A549 (cell line): ENCODE measurements at regions not wholly inside any gene's neighbourhood (a gene's known extent, or its start where the extent isn't known, plus 50 kb on each side); places are given as distances from the start of the nearest gene placed in this dataset.

ENCODE experiments used
- ATAC-seq, 2 experiments: fragments of 200-7000 bp in 1 of 2; fragments of >200 bp in 1 of 2; cut with Nextera tagmentation in 1 of 2; cut with Tn5 transposase in 1 of 2; 3 replicates each; pipeline versions ENCODE4 v1.8.0 to v1.9.1; 2018 to 2020; ENCODE audit warnings: mild to moderate bottlenecking in 1 of 2, moderate library complexity in 1 of 2
- CTCF ChIA-PET: fragments of 300-600 bp; sonication (Branson Sonifier 250); formaldehyde crosslinking; extraction: SDS; loops from one replicate; lab custom pipeline; 2021; ENCODE audit warnings: antibody characterized with exemption, inconsistent platforms; lab: Yijun Ruan, JAX
- POLR2A ChIA-PET: fragments of 350-600 bp; formaldehyde crosslinking; extraction: SDS; loops from one replicate; lab custom pipeline; 2021; ENCODE audit warnings: antibody characterized with exemption, inconsistent platforms; lab: Yijun Ruan, JAX
- DNase-seq, 2 experiments: peaks; one replicate each; pipeline versions ENCODE4 v3.0.0 to v3.0.0-alpha.2; 2011 to 2016; ENCODE audit warnings: low read depth in 1 of 2, low spot score in 1 of 2
- FAIRE-seq: peaks from 2 replicates; lab custom pipeline; 2011; peaks lifted over from hg19 to GRCh38; lab: Jason Lieb, UNC
- H3K27ac ChIP-seq, 2 experiments: fragments of >200 bp; sonication (Bioruptor Twin); formaldehyde crosslinking; 3 replicates each; pipeline ENCODE4 v1.5.1; 2016 to 2017
- H3K4me1 ChIP-seq: fragments of >200 bp; sonication (Bioruptor Twin); formaldehyde crosslinking; 3 replicates; pipeline ENCODE4 v1.6.1; 2016
- H3K4me2 ChIP-seq: fragments of >200 bp; sonication (Bioruptor Twin); formaldehyde crosslinking; 3 replicates; pipeline ENCODE4 v1.6.1; 2016
- H3K4me3 ChIP-seq: fragments of >200 bp; sonication (Bioruptor Twin); formaldehyde crosslinking; 3 replicates; pipeline ENCODE4 v1.5.1; 2016
- H3K9me3 ChIP-seq: fragments of >200 bp; sonication (Bioruptor Twin); formaldehyde crosslinking; 3 replicates; pipeline ENCODE4 v1.6.1; 2016
- BHLHE40 ChIP-seq: IDR thresholded peaks from 2 replicates; pipeline ENCODE4 v1.6.1; 2012; ENCODE audit warnings: low read depth, low read length, inconsistent platforms
- CBX2 ChIP-seq: fragments of 200-600 bp; sonication (generic); IDR thresholded peaks from 2 replicates; pipeline ENCODE4 v1.6.1; 2016; ENCODE audit warnings: low read depth, mild to moderate bottlenecking, borderline replicate concordance
- CEBPB ChIP-seq, 2 experiments: fragments of >200 bp in 1 of 2; sonication (Bioruptor Twin) in 1 of 2; formaldehyde crosslinking in 1 of 2; IDR thresholded peaks; 2 replicates each; pipeline ENCODE4 v1.6.1; 2012 to 2016
- CHD2 ChIP-seq: fragments of 150-350 bp; IDR thresholded peaks from 2 replicates; pipeline ENCODE4 v1.6.1; 2014; ENCODE audit warnings: low read length; ENCODE audit not compliant: partially characterized antibody
- EP300 ChIP-seq, 2 experiments: fragments of >200 bp; sonication (Bioruptor Twin); formaldehyde crosslinking; IDR thresholded peaks; 2 replicates in 1 of 2; 3 replicates in 1 of 2; pipeline ENCODE4 v1.6.1; 2016 to 2017
- ESRRA ChIP-seq: fragments of 150-350 bp; IDR thresholded peaks from 2 replicates; pipeline ENCODE4 v1.6.1; 2014; ENCODE audit warnings: mild to moderate bottlenecking, low read length, borderline replicate concordance
- GATA3 ChIP-seq: IDR thresholded peaks from 2 replicates; pipeline ENCODE4 v1.6.1; 2012; ENCODE audit warnings: borderline replicate concordance
- HDAC2 ChIP-seq: fragments of 200-600 bp; sonication (generic); IDR thresholded peaks from 2 replicates; pipeline ENCODE4 v1.6.1; 2016
- HES2 ChIP-seq: fragments of >200 bp; sonication (Bioruptor Twin); formaldehyde crosslinking; IDR thresholded peaks from 2 replicates; pipeline ENCODE4 v1.6.1; 2016
- HMGXB4 ChIP-seq: fragments of 250-450 bp; sonication (Bioruptor Pico); IDR thresholded peaks from 2 replicates; pipeline ENCODE4 v1.5.0; 2021; ENCODE audit warnings: mild to moderate bottlenecking, moderate library complexity, borderline replicate concordance
- HOXB13 ChIP-seq: fragments of 250-450 bp; sonication (Bioruptor Pico); IDR thresholded peaks from 2 replicates; pipeline ENCODE4 v1.5.0; 2020; ENCODE audit warnings: low read depth, mild to moderate bottlenecking, moderate library complexity
- JUNB ChIP-seq: fragments of >200 bp; sonication (Bioruptor Twin); formaldehyde crosslinking; IDR thresholded peaks from 2 replicates; pipeline ENCODE4 v1.6.1; 2016
- KDM1A ChIP-seq: fragments of 200-600 bp; sonication (generic); IDR thresholded peaks from 2 replicates; pipeline ENCODE4 v1.6.1; 2016; ENCODE audit warnings: low read depth, mild to moderate bottlenecking
- MYC ChIP-seq: IDR thresholded peaks from 2 replicates; pipeline ENCODE4 v1.6.1; 2012; ENCODE audit warnings: mild to moderate bottlenecking, inconsistent platforms, low read length, improper control_type of control experiment, borderline replicate concordance
- NPAS2 ChIP-seq: fragments of 250-450 bp; sonication (Bioruptor Pico); IDR thresholded peaks from 2 replicates; pipeline ENCODE4 v1.8.0; 2022; ENCODE audit warnings: mild to moderate bottlenecking, moderate library complexity, borderline replicate concordance
- NR3C1 ChIP-seq: fragments of >200 bp; sonication (Bioruptor Twin); formaldehyde crosslinking; IDR thresholded peaks from 3 replicates; pipeline ENCODE4 v1.6.1; 2017
- PHF8 ChIP-seq: fragments of 200-600 bp; sonication (generic); IDR thresholded peaks from 2 replicates; pipeline ENCODE4 v1.6.1; 2016; ENCODE audit warnings: low read depth, mild to moderate bottlenecking, antibody characterized with exemption, moderate library complexity, borderline replicate concordance
- RARB ChIP-seq: fragments of 250-450 bp; sonication (Bioruptor Pico); IDR thresholded peaks from 2 replicates; pipeline ENCODE4 v1.8.0; 2021; ENCODE audit warnings: mild to moderate bottlenecking, moderate library complexity
- RCOR1 ChIP-seq: fragments of 150-350 bp; IDR thresholded peaks from 2 replicates; pipeline ENCODE4 v1.6.1; 2014; ENCODE audit warnings: antibody characterized with exemption, low read length, low read depth
- RNF2 ChIP-seq: fragments of 200-600 bp; sonication (generic); IDR thresholded peaks from 2 replicates; pipeline ENCODE4 v1.6.1; 2016; ENCODE audit warnings: low read depth, mild to moderate bottlenecking, antibody characterized with exemption, moderate library complexity, borderline replicate concordance
- SREBF2 ChIP-seq: fragments of 450-650 bp; IDR thresholded peaks from 2 replicates; pipeline ENCODE4 v1.6.1; 2014; ENCODE audit warnings: mild to moderate bottlenecking, moderate library complexity
- ZC3H11A ChIP-seq: fragments of 450-650 bp; IDR thresholded peaks from 2 replicates; pipeline ENCODE4 v1.6.1; 2014; ENCODE audit warnings: antibody characterized with exemption, mild to moderate bottlenecking
- WGBS: methylation state at CpG from one replicate; pipeline ENCODE4 v1.1.6; 2017; ENCODE audit errors: missing lambda C conversion rate; 5-methylcytosine and 5-hydroxymethylcytosine counted together
- TF ChIP-seq, protein P1 (sequence below): IDR thresholded peaks from 2 replicates; pipeline ENCODE4 v1.6.1; 2012

DNA sequence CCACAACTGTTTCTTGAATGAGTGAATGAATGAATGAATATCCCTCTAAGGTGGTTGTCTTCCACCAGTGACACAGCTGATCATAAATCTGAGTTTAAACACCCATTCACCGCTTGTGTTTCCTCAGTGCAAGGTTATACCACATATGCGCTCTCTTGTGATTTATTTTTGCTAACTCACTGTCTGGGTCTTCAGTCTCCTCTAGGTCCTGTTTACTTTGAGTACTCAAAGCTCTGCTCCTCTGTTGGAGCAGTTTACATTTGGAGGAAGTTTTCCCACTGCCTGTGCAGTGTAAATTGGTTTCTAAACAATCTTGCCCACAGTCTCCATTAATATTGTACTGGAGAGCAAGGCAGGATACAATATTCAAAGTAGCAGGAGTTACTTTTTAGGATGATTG is 212.6 kb upstream of the JADE1 start:
- peak overlapping the region; percentile 39 for H3K4me2 ChIP-seq
- H3K9me3 ChIP-seq, result peaks cover 26% of the 10 kb centered on the region; the same call in 2 of the 3 replicates
- peaks cover 40% of the 10 kb centered on the region for H3K4me1 ChIP-seq
- CTCF ChIA-PET, result interaction anchor here (1.1 kb wide), 1 partner anchor 13 kb away, joined by 5 read pairs; no protein-coding TSS in a partner anchor
- peak in 1 of 2 experiments; percentile 65 for DNase-seq
- no peak overlapping the region for H3K4me3 ChIP-seq
- no peak for FAIRE-seq
- 47% methylated on average over 2 of the region's 2 CpGs for WGBS
- POLR2A ChIA-PET, result interaction anchor here (1.0 kb wide), 1 partner anchor 216 kb away, joined by 3 read pairs; no protein-coding TSS in a partner anchor
- H3K27ac ChIP-seq, result peak overlapping the region; percentile 85 to 98
- peak; percentile 22; the same call in 1 of the 2 replicates for TF ChIP-seq GATA3
- TF ChIP-seq CHD2, result no peak
- TF ChIP-seq, all 56 proteins: peak for 1
- ATAC-seq, result peak in 1 of 2 experiments; percentile 34; a peak in 2 of 6 replicates

GRCh38 chr4:128596115-128596514 is 213.4 kb upstream of the JADE1 start:
- TF ChIP-seq RCOR1 (no peak), SREBF2 (no peak), BHLHE40 (no peak), RNF2 (no peak), ESRRA (no peak), MYC (no peak), CEBPB (IDR thresholded peaks at IDR 0.05) (no peak), NR3C1 (no peak), HES2 (no peak), HMGXB4 (no peak), HOXB13 (CRISPR knock-in tag) (no peak), HDAC2 (no peak), GATA3 (no peak), EP300 (IDR thresholded peaks at IDR 0.05) (no peak), CBX2 (no peak)
- TF ChIP-seq, protein P1, sequence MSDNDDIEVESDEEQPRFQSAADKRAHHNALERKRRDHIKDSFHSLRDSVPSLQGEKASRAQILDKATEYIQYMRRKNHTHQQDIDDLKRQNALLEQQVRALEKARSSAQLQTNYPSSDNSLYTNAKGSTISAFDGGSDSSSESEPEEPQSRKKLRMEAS, result no peak
- TF ChIP-seq, all 56 proteins: peak for 0
- Histone ChIP-seq H3K4me2 (no peak overlapping the region), H3K4me3 (no peak overlapping the region), H3K9me3 (peaks cover 26% of the 10 kb centered on the region; the same call in 2 of the 3 replicates), H3K4me1 (peaks cover 41% of the 10 kb centered on the region), H3K27ac (peak overlapping the region; percentile 85 to 98)
- no peak for DNase-seq
- ChIA-PET CTCF (no interaction called here), POLR2A (no interaction called here)
- WGBS, result 78% methylated on average over 5 of the region's 5 CpGs
- no peak for FAIRE-seq
- ATAC-seq, result no peak

DNA sequence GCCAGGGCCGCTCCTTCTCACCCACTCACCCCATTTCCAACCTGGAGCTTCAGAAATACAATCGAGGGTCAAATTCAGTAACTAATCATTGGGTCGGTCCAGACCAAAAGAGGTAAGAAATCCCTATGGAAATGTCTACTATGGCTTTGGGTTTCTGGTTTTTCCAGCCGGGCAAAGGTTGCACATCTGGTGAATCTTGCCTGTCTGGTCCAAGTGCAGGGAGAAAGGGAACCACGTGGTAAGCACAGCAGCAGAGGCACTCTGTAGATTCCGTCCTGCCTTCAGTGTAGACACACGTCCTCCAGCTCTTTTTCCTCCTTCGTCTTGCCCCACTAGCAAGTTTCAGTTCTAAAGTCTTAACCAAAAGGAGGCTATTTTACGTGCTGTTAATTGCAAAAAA is 218.0 kb upstream of the JADE1 start:
- TF ChIP-seq HES2, result no peak
- no peak for TF ChIP-seq ZC3H11A
- POLR2A ChIA-PET, result no interaction called here

DNA sequence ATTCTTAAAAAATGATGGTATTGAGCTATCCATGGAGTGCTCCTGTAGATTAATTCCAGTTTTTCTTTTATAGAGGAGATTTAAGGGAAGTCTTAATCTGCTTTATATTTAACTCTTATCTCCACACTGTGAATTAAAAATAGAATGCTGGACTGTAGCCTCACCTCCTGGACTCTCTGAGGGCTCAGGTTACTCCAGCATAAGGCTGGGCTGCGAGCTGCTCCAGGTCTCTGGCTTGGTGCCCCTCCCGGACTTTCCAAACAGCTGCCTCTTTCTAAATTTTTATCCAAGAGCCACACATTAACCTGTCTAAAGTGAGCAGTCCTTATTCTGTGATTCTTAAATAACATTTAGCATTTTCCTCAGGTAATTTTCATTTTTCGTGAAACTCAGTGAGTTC is 218.7 kb upstream of the JADE1 start:
- TF ChIP-seq CBX2, result no peak
- TF ChIP-seq JUNB, result no peak
- TF ChIP-seq GATA3, result no peak
- no peak for TF ChIP-seq HMGXB4
- TF ChIP-seq PHF8, result no peak
- no peak for TF ChIP-seq HDAC2
- no peak for TF ChIP-seq BHLHE40
- no peak for TF ChIP-seq RARB (CRISPR knock-in tag)
- no peak for TF ChIP-seq NPAS2 (CRISPR knock-in tag)
- no peak for TF ChIP-seq KDM1A
- ATAC-seq (no peak), FAIRE-seq (no peak), DNase-seq (no peak)
- ChIA-PET CTCF (interaction anchor here (1.5 to 1.6 kb wide), 2 partner anchors 16 to 37 kb away, joined by 3 to 4 read pairs; no protein-coding TSS in a partner anchor), POLR2A (no interaction called here)
- Histone ChIP-seq H3K9me3 (peaks cover 19% of the 10 kb centered on the region; the same call in 2 of the 3 replicates), H3K4me2 (no peak overlapping the region), H3K4me1 (peaks cover 21% of the 10 kb centered on the region), H3K27ac (peak overlapping the region; percentile 53 to 72), H3K4me3 (no peak overlapping the region)
- 90% methylated on average over 3 of the region's 3 CpGs for WGBS

More for the DNA sequence above, 218.0 kb upstream of the JADE1 start:
- peaks cover 25% of the 10 kb centered on the region for H3K4me1 ChIP-seq
- no peak overlapping the region for H3K4me3 ChIP-seq
- no peak for DNase-seq
- peak overlapping the region; percentile 53 to 72 for H3K27ac ChIP-seq
- peaks cover 26% of the 10 kb centered on the region; the same call in 2 of the 3 replicates for H3K9me3 ChIP-seq
- 86% methylated on average over 9 of the region's 9 CpGs for WGBS
- no peak for FAIRE-seq
- CTCF ChIA-PET, result interaction anchor here (1.5 to 1.6 kb wide), 2 partner anchors 16 to 36 kb away, joined by 3 to 4 read pairs; no protein-coding TSS in a partner anchor
- no peak for ATAC-seq
- no peak overlapping the region for H3K4me2 ChIP-seq
